HCT116 (cell line): ENCODE measurements at regions not wholly inside any gene's neighbourhood (a gene's known extent, or its start where the extent isn't known, plus 50 kb on each side); places are given as distances from the start of the nearest gene placed in this dataset.

Experiments used
- CEBPB ChIP-seq: IDR thresholded peaks from 2 replicates; pipeline ENCODE4 v1.6.1; 2012; ENCODE audit warnings: low read depth
- CTCF ChIP-seq, 3 experiments: fragments of 200-600 bp in 1 of 3; sonication (generic) in 1 of 3; IDR thresholded peaks in 2 of 3; conservative IDR thresholded peaks in 1 of 3; 2 replicates each; pipeline ENCODE4 v1.5.1; 2012 to 2017; ENCODE audit warnings: low read depth in 2 of 3, low read length in 2 of 3, antibody characterized with exemption in 1 of 3, borderline replicate concordance in 1 of 3, control low read depth in 1 of 3, mild to moderate bottlenecking in 1 of 3, mixed read lengths in 1 of 3, mixed run types in 1 of 3, moderate library complexity in 1 of 3; ENCODE audit not compliant: insufficient read depth in 1 of 3
- EZH2 ChIP-seq: fragments of 200-600 bp; sonication (generic); IDR thresholded peaks from 2 replicates; pipeline ENCODE4 v1.6.1; 2017; ENCODE audit warnings: antibody characterized with exemption, mixed run types
- EZH2phosphoT487 ChIP-seq: fragments of 200-600 bp; IDR thresholded peaks from 2 replicates; pipeline ENCODE4 v1.6.1; 2018; ENCODE audit warnings: antibody characterized with exemption, borderline replicate concordance
- POLR2A ChIP-seq: IDR thresholded peaks from 2 replicates; pipeline ENCODE4 v1.7.0; 2011; ENCODE audit warnings: borderline replicate concordance; ENCODE audit not compliant: insufficient read depth, insufficient read length; ENCODE audit errors: extremely low read depth
- POLR2AphosphoS5 ChIP-seq: IDR thresholded peaks from 2 replicates; pipeline ENCODE4 v1.6.1; 2011; ENCODE audit warnings: mild to moderate bottlenecking, low read depth, low read length, moderate library complexity
- SP1 ChIP-seq: IDR thresholded peaks from 2 replicates; pipeline ENCODE4 v1.6.1; 2012; ENCODE audit warnings: low read depth
- TF ChIP-seq, protein P1 (sequence below): IDR thresholded peaks from 2 replicates; pipeline ENCODE4 v1.6.1; 2012; ENCODE audit warnings: low read depth

GRCh38 chr6:86128130-86128814 is 485.6 kb upstream of the SYNCRIP start:
- no peak for TF ChIP-seq POLR2A
- no peak for TF ChIP-seq CTCF (IDR thresholded peaks at IDR 0.05 in 2 of 3, conservative IDR thresholded peaks at IDR 0.05 in 1 of 3; ENCODE audit: borderline replicate concordance in 1 of 3, insufficient read depth in 1 of 3, low read depth in 2 of 3, low read length in 2 of 3)
- no peak for TF ChIP-seq POLR2AphosphoS5
- TF ChIP-seq, protein P1, sequence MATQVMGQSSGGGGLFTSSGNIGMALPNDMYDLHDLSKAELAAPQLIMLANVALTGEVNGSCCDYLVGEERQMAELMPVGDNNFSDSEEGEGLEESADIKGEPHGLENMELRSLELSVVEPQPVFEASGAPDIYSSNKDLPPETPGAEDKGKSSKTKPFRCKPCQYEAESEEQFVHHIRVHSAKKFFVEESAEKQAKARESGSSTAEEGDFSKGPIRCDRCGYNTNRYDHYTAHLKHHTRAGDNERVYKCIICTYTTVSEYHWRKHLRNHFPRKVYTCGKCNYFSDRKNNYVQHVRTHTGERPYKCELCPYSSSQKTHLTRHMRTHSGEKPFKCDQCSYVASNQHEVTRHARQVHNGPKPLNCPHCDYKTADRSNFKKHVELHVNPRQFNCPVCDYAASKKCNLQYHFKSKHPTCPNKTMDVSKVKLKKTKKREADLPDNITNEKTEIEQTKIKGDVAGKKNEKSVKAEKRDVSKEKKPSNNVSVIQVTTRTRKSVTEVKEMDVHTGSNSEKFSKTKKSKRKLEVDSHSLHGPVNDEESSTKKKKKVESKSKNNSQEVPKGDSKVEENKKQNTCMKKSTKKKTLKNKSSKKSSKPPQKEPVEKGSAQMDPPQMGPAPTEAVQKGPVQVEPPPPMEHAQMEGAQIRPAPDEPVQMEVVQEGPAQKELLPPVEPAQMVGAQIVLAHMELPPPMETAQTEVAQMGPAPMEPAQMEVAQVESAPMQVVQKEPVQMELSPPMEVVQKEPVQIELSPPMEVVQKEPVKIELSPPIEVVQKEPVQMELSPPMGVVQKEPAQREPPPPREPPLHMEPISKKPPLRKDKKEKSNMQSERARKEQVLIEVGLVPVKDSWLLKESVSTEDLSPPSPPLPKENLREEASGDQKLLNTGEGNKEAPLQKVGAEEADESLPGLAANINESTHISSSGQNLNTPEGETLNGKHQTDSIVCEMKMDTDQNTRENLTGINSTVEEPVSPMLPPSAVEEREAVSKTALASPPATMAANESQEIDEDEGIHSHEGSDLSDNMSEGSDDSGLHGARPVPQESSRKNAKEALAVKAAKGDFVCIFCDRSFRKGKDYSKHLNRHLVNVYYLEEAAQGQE, result no peak
- TF ChIP-seq EZH2, result no peak
- no peak for TF ChIP-seq SP1
- no peak for TF ChIP-seq CEBPB
- TF ChIP-seq EZH2phosphoT487, result no peak
